Tibial artery (tissue), 4 donors: ENCODE measurements at regions not wholly inside any gene's neighbourhood (a gene's known extent, or its start where the extent isn't known, plus 50 kb on each side); places are given as distances from the start of the nearest gene placed in this dataset.

Source experiments
- DNase-seq, 2 donors: peaks; one replicate each; pipeline ENCODE4 v3.0.0-alpha.2; 2019
- H3K27ac ChIP-seq, 2 donors: fragments of 200-600 bp; sonication (generic) in 1 of 2; 1 replicate in 1 of 2; 2 replicates in 1 of 2; pipeline ENCODE4 v1.5.1; 2018 to 2019; ENCODE audit warnings: mild to moderate bottlenecking in 1 of 2
- H3K27me3 ChIP-seq, 2 donors: fragments of 200-600 bp; sonication (generic) in 1 of 2; one replicate each; pipeline versions ENCODE4 v1.5.1 to v1.6.0; 2016 to 2019
- H3K36me3 ChIP-seq, 3 donors: fragments of 200-600 bp; sonication (generic) in 2 of 3; one replicate each; pipeline ENCODE4 v1.5.1; 2016 to 2019; ENCODE audit warnings: mild to moderate bottlenecking in 2 of 3
- H3K4me1 ChIP-seq, 4 donors: fragments of 200-600 bp; sonication (generic) in 2 of 4; 1 replicate in 3 of 4; 2 replicates in 1 of 4; pipeline ENCODE4 v1.5.1; 2016 to 2019
- H3K4me3 ChIP-seq, 2 donors: fragments of 200-600 bp; sonication (generic) in 1 of 2; 1 replicate in 1 of 2; 2 replicates in 1 of 2; pipeline ENCODE4 v1.5.1; 2018 to 2019; ENCODE audit warnings: mild to moderate bottlenecking in 2 of 2
- H3K9me3 ChIP-seq, 3 donors: fragments of 200-600 bp; sonication (generic) in 1 of 3; one replicate each; pipeline ENCODE4 v1.5.1; 2016 to 2019
- CTCF ChIP-seq, 2 experiments: fragments of 200-600 bp in 1 of 2; fragments of 450-650 bp in 1 of 2; IDR thresholded peaks; one replicate each; pipeline ENCODE4 v1.5.1; 2017 to 2019; ENCODE audit warnings: antibody characterized with exemption in 2 of 2, mild to moderate bottlenecking in 1 of 2, moderate library complexity in 1 of 2
- intact Hi-C: fragments of 100-400 bp; cut with DNase I; formaldehyde crosslinking; loops from one replicate; pipeline ENCODE4 v1.15.0; 2023; ENCODE audit warnings: low total_unique reads

- Histone ChIP-seq H3K9me3 (no peaks in the 10 kb centered on the region), H3K27me3 (no peaks in the 10 kb centered on the region), H3K27ac (no peak overlapping the region), H3K36me3 (no peaks in the 10 kb centered on the region), H3K4me3 (no peak overlapping the region), H3K4me1 (no peaks in the 10 kb centered on the region)
- no peak for DNase-seq
- TF ChIP-seq CTCF (IDR thresholded peaks at IDR 0.05) = no peak
- intact Hi-C loops = no loop called here
Measured at GRCh38 chr3:161156936-161157335, 51.8 kb upstream of the B3GALNT1 start.

- DNase-seq = no peak
- no peaks in the 10 kb centered on the region for H3K27me3 ChIP-seq
- intact Hi-C loops = no loop called here
- no peak for TF ChIP-seq CTCF (IDR thresholded peaks at IDR 0.05)
- peaks cover 0 to 9% (median 0%) of the 10 kb centered on the region in 3 donors for H3K9me3 ChIP-seq
- H3K27ac ChIP-seq = no peak overlapping the region
- H3K36me3 ChIP-seq = no peaks in the 10 kb centered on the region
- no peak overlapping the region for H3K4me3 ChIP-seq
- H3K4me1 ChIP-seq = no peaks in the 10 kb centered on the region
Measured at GRCh38 chr3:161161603-161162002, 56.5 kb upstream of the B3GALNT1 start.

GRCh38 chr3:161163297-161163696 is 57.8 kb upstream of the NMD3 start:
- no peak overlapping the region for H3K27ac ChIP-seq
- no peaks in the 10 kb centered on the region for H3K36me3 ChIP-seq
- DNase-seq = no peak
- intact Hi-C loops = no loop called here
- no peak for TF ChIP-seq CTCF (IDR thresholded peaks at IDR 0.05)
- H3K27me3 ChIP-seq = no peaks in the 10 kb centered on the region
- no peaks in the 10 kb centered on the region for H3K4me1 ChIP-seq
- no peak overlapping the region for H3K4me3 ChIP-seq
- H3K9me3 ChIP-seq = peaks cover 0 to 9% (median 0%) of the 10 kb centered on the region in 3 donors

GRCh38 chr3:161166051-161166450 is 55.1 kb upstream of the NMD3 start:
- no peak overlapping the region for H3K27ac ChIP-seq
- no peak for DNase-seq
- no peaks in the 10 kb centered on the region for H3K36me3 ChIP-seq
- H3K9me3 ChIP-seq = peaks cover 0 to 9% (median 0%) of the 10 kb centered on the region in 3 donors
- H3K4me1 ChIP-seq = peaks cover 0 to 9% (median 4%) of the 10 kb centered on the region in 4 donors
- no peak for TF ChIP-seq CTCF (IDR thresholded peaks at IDR 0.05)
- intact Hi-C loops = no loop called here
- no peak overlapping the region for H3K4me3 ChIP-seq
- H3K27me3 ChIP-seq = no peaks in the 10 kb centered on the region

GRCh38 chr3:161171113-161171512 is 50.0 kb upstream of the NMD3 start:
- Histone ChIP-seq H3K27me3 (no peaks in the 10 kb centered on the region), H3K27ac (no peak overlapping the region), H3K36me3 (no peaks in the 10 kb centered on the region), H3K9me3 (no peaks in the 10 kb centered on the region), H3K4me1 (peaks cover 0 to 16% (median 6%) of the 10 kb centered on the region in 4 donors), H3K4me3 (no peak overlapping the region)
- no peak for TF ChIP-seq CTCF (IDR thresholded peaks at IDR 0.05)
- peak; percentile 73 for DNase-seq
- intact Hi-C loops = no loop called here
